Common myeloid progenitor, CD34-positive (primary cell): ENCODE measurements at regions not wholly inside any gene's neighbourhood (a gene's known extent, or its start where the extent isn't known, plus 50 kb on each side); places are given as distances from the start of the nearest gene placed in this dataset.

Experiments used
- CTCF ChIA-PET: fragments of 350-600 bp; sonication (Branson Sonifier 250); formaldehyde crosslinking; loops from one replicate; lab custom pipeline; 2021; ENCODE audit warnings: antibody characterized with exemption; lab: Charles Lee
- POLR2A ChIA-PET: fragments of 350-600 bp; sonication (Branson Sonifier 250); formaldehyde crosslinking; loops from one replicate; lab custom pipeline; 2021; ENCODE audit warnings: antibody characterized with exemption; lab: Charles Lee
- DNase-seq, 3 donors: peaks; one replicate each; pipeline versions ENCODE4 v3.0.0 to v3.0.0-alpha.2; 2013
- H3K27ac ChIP-seq, 2 experiments: 1 replicate in 1 of 2; 2 replicates in 1 of 2; pipeline ENCODE4 v1.7.0; 2013; ENCODE audit warnings: inconsistent platforms in 2 of 2, low read length in 2 of 2, mild to moderate bottlenecking in 2 of 2, low read depth in 1 of 2, moderate library complexity in 1 of 2; ENCODE audit not compliant: severe bottlenecking in 2 of 2, insufficient read depth in 1 of 2, poor library complexity in 1 of 2
- H3K27me3 ChIP-seq, 5 experiments: replicated peaks in 2 of 5; 1 replicate in 3 of 5; 2 replicates in 2 of 5; pipeline versions ENCODE4 v1.6.1 to v1.7.0; 2013; ENCODE audit warnings: low read length in 4 of 5, mild to moderate bottlenecking in 2 of 5, moderate library complexity in 2 of 5, inconsistent platforms in 1 of 5; ENCODE audit not compliant: insufficient read depth in 5 of 5, control insufficient read depth in 4 of 5
- H3K36me3 ChIP-seq, 4 experiments: 1 replicate in 2 of 4; 2 replicates in 2 of 4; pipeline versions ENCODE4 v1.6.1 to v1.7.0; 2013; ENCODE audit warnings: low read length in 3 of 4, control low read depth in 1 of 4, mild to moderate bottlenecking in 1 of 4; ENCODE audit not compliant: control insufficient read depth in 4 of 4, insufficient read depth in 4 of 4
- H3K4me1 ChIP-seq, 4 experiments: 1 replicate in 3 of 4; 2 replicates in 1 of 4; pipeline versions ENCODE4 v1.6.1 to v1.7.1; 2013; ENCODE audit warnings: low read length in 3 of 4, mild to moderate bottlenecking in 3 of 4, control low read depth in 1 of 4, inconsistent platforms in 1 of 4, moderate library complexity in 1 of 4; ENCODE audit not compliant: control insufficient read depth in 4 of 4, insufficient read depth in 4 of 4; ENCODE audit errors: control extremely low read depth in 1 of 4
- H3K4me3 ChIP-seq, 7 experiments: 1 replicate in 4 of 7; 2 replicates in 3 of 7; pipeline versions ENCODE4 v1.5.1 to v1.7.0; 2013; ENCODE audit warnings: mild to moderate bottlenecking in 7 of 7, low read length in 6 of 7, moderate library complexity in 6 of 7, inconsistent platforms in 2 of 7, low read depth in 2 of 7, control low read depth in 1 of 7; ENCODE audit not compliant: insufficient read depth in 4 of 7, control insufficient read depth in 1 of 7; ENCODE audit errors: extremely low read depth in 1 of 7
- H3K9me3 ChIP-seq, 5 experiments: 1 replicate in 4 of 5; 2 replicates in 1 of 5; pipeline versions ENCODE4 v1.6.1 to v1.7.1; 2013; ENCODE audit warnings: low read length in 4 of 5, mild to moderate bottlenecking in 2 of 5, inconsistent platforms in 1 of 5, low read depth in 1 of 5, moderate library complexity in 1 of 5; ENCODE audit not compliant: control insufficient read depth in 4 of 5, insufficient read depth in 2 of 5; ENCODE audit errors: control extremely low read depth in 1 of 5
- WGBS: methylation state at CpG from one replicate; pipeline ENCODE4 v1.1.5; 2013; ENCODE audit not compliant: insufficient coverage; 5-methylcytosine and 5-hydroxymethylcytosine counted together

DNA sequence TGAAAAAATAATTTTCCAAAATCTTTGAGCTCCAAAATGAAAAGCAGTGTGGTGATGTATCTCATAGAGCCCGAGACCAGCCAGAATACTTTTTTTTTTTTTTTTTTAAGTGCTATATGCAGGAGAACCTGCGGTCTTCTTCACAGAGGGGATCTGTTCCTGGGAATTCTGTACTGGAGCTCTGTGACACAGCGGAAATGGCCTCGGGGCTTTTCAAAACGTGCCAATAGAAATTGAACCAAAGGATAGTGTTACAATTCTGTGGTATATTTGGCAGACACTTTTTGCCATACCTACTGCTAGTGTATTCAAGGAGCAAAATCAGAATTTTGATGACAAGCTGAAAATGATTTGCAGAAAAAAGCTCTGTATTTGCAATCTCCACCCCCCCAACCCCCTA lies 1429.3 kb upstream of the LRRTM3 start:
- Histone ChIP-seq H3K9me3 (no peaks in the 10 kb centered on the region), H3K27me3 (no peaks in the 10 kb centered on the region), H3K27ac (no peak overlapping the region), H3K4me3 (no peak overlapping the region), H3K36me3 (no peaks in the 10 kb centered on the region), H3K4me1 (no peaks in the 10 kb centered on the region)
- CTCF ChIA-PET, result no interaction called here
- POLR2A ChIA-PET, result no interaction called here
- 100% methylated on average over 4 of the region's 5 CpGs for WGBS
- no peak for DNase-seq

DNA sequence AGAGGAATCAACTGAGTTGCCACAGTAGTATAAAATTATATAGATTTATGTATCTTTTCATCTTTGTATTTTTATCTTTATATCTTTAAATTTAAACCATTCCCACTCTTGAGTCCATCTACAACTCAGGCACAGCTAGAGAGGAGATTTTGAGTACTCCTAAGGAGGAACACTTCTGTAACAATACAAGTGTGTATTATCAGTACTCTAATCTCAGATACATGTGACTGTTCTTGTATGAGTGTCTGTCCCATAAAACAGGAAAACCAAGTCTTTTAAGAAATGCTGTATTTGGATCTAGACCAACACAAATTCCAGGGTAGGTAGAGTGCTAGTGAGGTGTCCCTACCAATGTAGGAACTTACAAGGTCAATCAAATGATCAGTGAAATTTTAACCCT lies 1428.0 kb upstream of the LRRTM3 start:
- H3K9me3 ChIP-seq, result no peaks in the 10 kb centered on the region
- no peaks in the 10 kb centered on the region for H3K4me1 ChIP-seq
- no peaks in the 10 kb centered on the region for H3K36me3 ChIP-seq
- no peaks in the 10 kb centered on the region for H3K27me3 ChIP-seq
- CTCF ChIA-PET, result no interaction called here
- no peak overlapping the region for H3K4me3 ChIP-seq
- POLR2A ChIA-PET, result no interaction called here
- DNase-seq, result no peak
- H3K27ac ChIP-seq, result no peak overlapping the region

DNA sequence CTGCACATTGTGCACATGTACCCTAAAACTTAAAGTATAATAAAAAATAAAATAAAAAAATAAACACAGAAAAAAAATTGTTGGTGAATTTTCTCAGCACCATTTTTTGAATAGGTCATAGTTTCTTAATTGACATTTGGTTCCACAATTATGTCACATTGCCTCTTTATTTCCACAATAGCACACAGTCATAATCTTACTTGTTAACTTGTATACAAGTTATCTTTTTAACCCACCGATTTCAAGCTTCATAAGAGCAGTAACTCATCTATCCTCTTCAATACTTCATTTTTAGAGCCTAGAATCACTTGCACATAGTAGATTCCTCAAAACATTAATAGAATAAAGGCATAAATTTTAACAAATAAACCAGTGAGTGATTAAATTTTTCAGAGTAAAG lies 1425.1 kb upstream of the LRRTM3 start:
- Histone ChIP-seq H3K4me1 (no peaks in the 10 kb centered on the region), H3K4me3 (no peak overlapping the region), H3K36me3 (no peaks in the 10 kb centered on the region), H3K27me3 (no peaks in the 10 kb centered on the region), H3K27ac (no peak overlapping the region), H3K9me3 (no peaks in the 10 kb centered on the region)
- ChIA-PET CTCF (no interaction called here), POLR2A (no interaction called here)
- no CpG with 5 or more reads among the region's 1 CpG for WGBS
- DNase-seq, result no peak

DNA sequence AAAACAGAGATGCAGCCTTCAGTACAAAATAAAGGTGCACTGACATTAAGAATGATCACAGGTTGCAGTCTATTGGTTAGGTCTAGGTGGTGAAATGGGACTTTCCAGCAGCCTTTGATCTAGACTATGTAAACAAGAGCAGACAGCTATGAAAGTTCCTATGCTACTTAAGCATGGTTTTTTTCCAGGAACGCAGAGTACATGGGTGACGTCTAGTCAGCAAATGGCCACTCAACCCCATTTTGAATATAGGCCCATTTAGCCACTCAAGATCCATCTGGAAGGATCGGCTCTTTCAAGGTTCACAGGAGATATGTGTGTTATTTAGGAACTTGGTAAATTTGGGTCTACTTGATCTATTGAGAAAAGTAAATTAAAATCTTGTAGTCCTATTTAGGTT lies 1424.6 kb upstream of the LRRTM3 start:
- no peaks in the 10 kb centered on the region for H3K9me3 ChIP-seq
- no peak overlapping the region for H3K27ac ChIP-seq
- CTCF ChIA-PET, result no interaction called here
- no peaks in the 10 kb centered on the region for H3K4me1 ChIP-seq
- POLR2A ChIA-PET, result no interaction called here
- no peaks in the 10 kb centered on the region for H3K27me3 ChIP-seq
- 94% methylated on average over 2 of the region's 3 CpGs for WGBS
- no peak overlapping the region for H3K4me3 ChIP-seq
- DNase-seq, result no peak
- no peaks in the 10 kb centered on the region for H3K36me3 ChIP-seq

DNA sequence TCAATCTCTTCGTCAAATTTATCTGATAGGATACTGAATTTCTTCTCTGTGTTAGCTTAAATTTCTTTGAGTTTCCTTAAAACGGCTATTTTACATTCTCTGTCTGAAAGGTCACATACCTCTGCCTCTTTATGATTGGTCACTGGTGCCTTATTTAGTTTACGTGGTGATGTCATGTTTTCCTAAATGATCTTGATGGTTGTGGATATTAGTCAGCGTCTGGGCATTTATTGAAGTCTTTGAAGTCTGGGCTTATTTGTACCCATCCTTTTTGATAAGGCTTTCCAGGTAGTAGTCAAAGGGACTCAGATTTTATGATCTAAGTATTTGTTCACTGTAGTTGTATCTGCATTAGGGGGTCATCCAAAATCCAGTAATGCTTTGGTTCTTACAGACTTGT lies 1407.5 kb upstream of the LRRTM3 start:
- POLR2A ChIA-PET, result no interaction called here
- Histone ChIP-seq H3K36me3 (no peaks in the 10 kb centered on the region), H3K4me1 (no peaks in the 10 kb centered on the region), H3K4me3 (no peak overlapping the region), H3K27me3 (no peaks in the 10 kb centered on the region), H3K9me3 (peaks cover 0 to 7% (median 0%) of the 10 kb centered on the region in 5 experiments), H3K27ac (no peak overlapping the region)
- DNase-seq, result no peak
- WGBS, result 100% methylated on average over 1 of the region's 4 CpGs
- CTCF ChIA-PET, result no interaction called here

DNA sequence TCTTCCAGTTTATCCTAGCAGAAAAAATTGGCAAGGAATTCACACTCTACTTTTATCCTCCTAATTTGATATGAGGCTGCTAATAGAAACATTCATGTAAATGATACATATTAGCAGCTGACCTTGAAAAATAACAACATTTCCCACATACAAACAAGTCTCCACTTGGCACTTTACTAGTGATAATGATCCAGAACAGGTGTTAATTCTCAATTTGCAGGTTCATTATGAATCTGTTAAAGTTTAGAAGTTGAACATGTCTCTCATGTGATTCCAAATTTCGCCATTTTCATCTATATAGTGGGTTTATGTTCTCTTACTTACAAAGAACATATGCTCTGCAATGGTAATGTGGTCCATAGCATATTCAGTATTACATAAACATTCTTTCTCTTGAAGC lies 1396.8 kb upstream of the LRRTM3 start:
- Histone ChIP-seq H3K36me3 (no peaks in the 10 kb centered on the region), H3K4me1 (no peaks in the 10 kb centered on the region), H3K27ac (no peak overlapping the region), H3K27me3 (no peaks in the 10 kb centered on the region), H3K4me3 (no peak overlapping the region), H3K9me3 (no peaks in the 10 kb centered on the region)
- POLR2A ChIA-PET, result no interaction called here
- CTCF ChIA-PET, result no interaction called here
- no peak for DNase-seq
- no CpG with 5 or more reads among the region's 1 CpG for WGBS

DNA sequence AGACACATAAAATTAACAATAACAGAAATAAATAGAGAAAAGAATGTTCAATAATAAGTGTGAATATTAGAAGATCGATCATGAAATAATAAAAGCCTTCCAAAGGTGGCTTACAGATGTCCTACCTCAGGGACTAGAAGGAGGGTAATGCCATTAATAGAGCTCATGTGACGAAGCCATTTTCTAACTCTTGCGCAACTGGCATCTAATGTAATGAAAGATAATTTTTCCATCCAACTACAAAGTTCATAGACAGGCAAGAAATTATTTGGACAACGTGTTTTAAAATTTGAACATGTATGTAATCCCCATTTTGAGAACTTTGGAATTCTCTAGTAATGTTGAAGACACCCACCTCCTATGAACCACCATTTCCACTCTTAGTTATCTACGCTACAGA lies 1394.3 kb upstream of the LRRTM3 start:
- no peaks in the 10 kb centered on the region for H3K4me1 ChIP-seq
- POLR2A ChIA-PET, result no interaction called here
- H3K9me3 ChIP-seq, result no peaks in the 10 kb centered on the region
- DNase-seq, result no peak
- CTCF ChIA-PET, result no interaction called here
- no peaks in the 10 kb centered on the region for H3K27me3 ChIP-seq
- no peak overlapping the region for H3K27ac ChIP-seq
- H3K4me3 ChIP-seq, result no peak overlapping the region
- 100% methylated on average over 1 of the region's 5 CpGs for WGBS
- H3K36me3 ChIP-seq, result no peaks in the 10 kb centered on the region
